Spinal cord (tissue), 9 donors: ENCODE measurements at regions not wholly inside any gene's neighbourhood (a gene's known extent, or its start where the extent isn't known, plus 50 kb on each side); places are given as distances from the start of the nearest gene placed in this dataset.
"Not testable (repeated sequence)": the region's sequence is repeated elsewhere in the genome, so short reads cannot be mapped to it uniquely, and the experiment has no call there.

Experiments
- DNase-seq, 6 donors: peaks; one replicate each; pipeline versions ENCODE4 v3.0.0 to v3.0.0-alpha.2; 2013 to 2015; ENCODE audit warnings: low spot score in 6 of 6, low read depth in 4 of 6
- H3K27ac ChIP-seq: one replicate; pipeline ENCODE4 v1.5.1; 2013; ENCODE audit warnings: low read depth, low read length, control low read depth
- H3K27me3 ChIP-seq: one replicate; pipeline ENCODE4 v1.6.1; 2013; ENCODE audit warnings: low read length; ENCODE audit not compliant: control insufficient read depth, insufficient read depth
- H3K36me3 ChIP-seq: one replicate; pipeline ENCODE4 v1.6.1; 2013; ENCODE audit warnings: low read length; ENCODE audit not compliant: control insufficient read depth, insufficient read depth
- H3K4me1 ChIP-seq: one replicate; pipeline ENCODE4 v1.6.1; 2013; ENCODE audit warnings: low read length; ENCODE audit not compliant: control insufficient read depth, insufficient read depth
- H3K4me3 ChIP-seq: one replicate; pipeline ENCODE4 v1.5.1; 2013; ENCODE audit warnings: low read depth, low read length, control low read depth
- H3K9me3 ChIP-seq: one replicate; pipeline ENCODE4 v1.6.1; 2013; ENCODE audit warnings: low read length; ENCODE audit not compliant: control insufficient read depth, insufficient read depth
- WGBS: methylation state at CpG from one replicate; pipeline ENCODE4 v1.1.5; 2013; ENCODE audit warnings: missing lambda C conversion rate; ENCODE audit not compliant: insufficient coverage; 5-methylcytosine and 5-hydroxymethylcytosine counted together
- donor health status: healthy.

GRCh38 chr10:59047957-59048618 is 128.4 kb upstream of the PHYHIPL start:
- H3K27me3 ChIP-seq, result no peaks in the 10 kb centered on the region
- no peak overlapping the region for H3K4me3 ChIP-seq
- no peaks in the 10 kb centered on the region for H3K36me3 ChIP-seq
- no CpG with 5 or more reads among the region's 5 CpGs for WGBS
- H3K4me1 ChIP-seq, result peaks cover 6% of the 10 kb centered on the region
- no peak for DNase-seq
- peaks cover 3% of the 10 kb centered on the region for H3K9me3 ChIP-seq
- no peak overlapping the region for H3K27ac ChIP-seq

- H3K27ac ChIP-seq, H3K27me3 ChIP-seq, DNase-seq, H3K4me1 ChIP-seq, H3K36me3 ChIP-seq, H3K4me3 ChIP-seq, H3K9me3 ChIP-seq: not testable (repeated sequence)
- WGBS, result 100% methylated on average over 1 of the region's 2 CpGs
Observed at GRCh38 chr10:59053502-59053901, 122.9 kb upstream of the PHYHIPL start.

GRCh38 chr10:59055045-59055444 is 121.4 kb upstream of the PHYHIPL start:
- peak in 1 of 6 donors; percentile 74 for DNase-seq
- H3K27me3 ChIP-seq, result no peaks in the 10 kb centered on the region
- no peaks in the 10 kb centered on the region for H3K9me3 ChIP-seq
- no peaks in the 10 kb centered on the region for H3K36me3 ChIP-seq
- 92% methylated on average over 2 of the region's 2 CpGs for WGBS
- peaks cover 4% of the 10 kb centered on the region for H3K4me1 ChIP-seq
- no peak overlapping the region for H3K4me3 ChIP-seq
- no peak overlapping the region for H3K27ac ChIP-seq

- no peaks in the 10 kb centered on the region for H3K27me3 ChIP-seq
- no peaks in the 10 kb centered on the region for H3K9me3 ChIP-seq
- peaks cover 4% of the 10 kb centered on the region for H3K4me1 ChIP-seq
- H3K4me3 ChIP-seq, result no peak overlapping the region
- H3K27ac ChIP-seq, result peak overlapping the region; percentile 47
- no peaks in the 10 kb centered on the region for H3K36me3 ChIP-seq
- peak in 1 of 6 donors; percentile 84 for DNase-seq
Observed at GRCh38 chr10:59057345-59057744, 119.1 kb upstream of the PHYHIPL start.

GRCh38 chr10:59060852-59061251 is 115.6 kb upstream of the PHYHIPL start:
- no peak overlapping the region for H3K4me3 ChIP-seq
- H3K36me3 ChIP-seq, result no peaks in the 10 kb centered on the region
- no peak for DNase-seq
- peaks cover 4% of the 10 kb centered on the region for H3K4me1 ChIP-seq
- no peaks in the 10 kb centered on the region for H3K27me3 ChIP-seq
- no peaks in the 10 kb centered on the region for H3K9me3 ChIP-seq
- no CpG with 5 or more reads among the region's 1 CpG for WGBS
- H3K27ac ChIP-seq, result no peak overlapping the region

- WGBS, result no CpG with 5 or more reads among the region's 1 CpG
- H3K36me3 ChIP-seq, result no peaks in the 10 kb centered on the region
- H3K4me1 ChIP-seq, result no peaks in the 10 kb centered on the region
Observed at GRCh38 chr10:59063491-59063890, 113.0 kb upstream of the PHYHIPL start.

GRCh38 chr10:59064080-59064692 is 112.3 kb upstream of the PHYHIPL start:
- peak in 1 of 6 donors; percentile 58 for DNase-seq
- Histone ChIP-seq H3K9me3 (no peaks in the 10 kb centered on the region), H3K4me3 (no peak overlapping the region), H3K36me3 (no peaks in the 10 kb centered on the region), H3K27ac (no peak overlapping the region), H3K27me3 (no peaks in the 10 kb centered on the region), H3K4me1 (no peaks in the 10 kb centered on the region)
- WGBS, result no CpG with 5 or more reads among the region's 2 CpGs

More at GRCh38 chr10:59063491-59063890, 113.0 kb upstream of the PHYHIPL start:
- Histone ChIP-seq H3K9me3 (no peaks in the 10 kb centered on the region), H3K27ac (no peak overlapping the region), H3K4me3 (no peak overlapping the region), H3K27me3 (no peaks in the 10 kb centered on the region)
- DNase-seq, result no peak

GRCh38 chr10:59064759-59065539 is 111.5 kb upstream of the PHYHIPL start:
- H3K4me3 ChIP-seq, result no peak overlapping the region
- no peaks in the 10 kb centered on the region for H3K4me1 ChIP-seq
- 50% methylated on average over 2 of the region's 6 CpGs for WGBS
- no peak overlapping the region for H3K27ac ChIP-seq
- DNase-seq, result peak in 2 of 6 donors; percentile 25 to 52
- H3K9me3 ChIP-seq, result no peaks in the 10 kb centered on the region
- no peaks in the 10 kb centered on the region for H3K36me3 ChIP-seq
- H3K27me3 ChIP-seq, result no peaks in the 10 kb centered on the region

GRCh38 chr10:59068581-59069191 is 107.8 kb upstream of the PHYHIPL start:
- no peaks in the 10 kb centered on the region for H3K4me1 ChIP-seq
- H3K36me3 ChIP-seq, result no peaks in the 10 kb centered on the region
- WGBS, result 72% methylated on average over 4 of the region's 5 CpGs
- no peaks in the 10 kb centered on the region for H3K27me3 ChIP-seq
- H3K27ac ChIP-seq, result no peak overlapping the region
- no peak overlapping the region for H3K4me3 ChIP-seq
- no peak for DNase-seq
- no peaks in the 10 kb centered on the region for H3K9me3 ChIP-seq
